A673 (cell line): ENCODE measurements at regions not wholly inside any gene's neighbourhood (a gene's known extent, or its start where the extent isn't known, plus 50 kb on each side); places are given as distances from the start of the nearest gene placed in this dataset.

ENCODE experiments used
- BruUV-seq: library from RNA; stranded (reverse); fragments of 400-500 nt; replicated peaks from 2 replicates; lab custom pipeline; 2021; lab: Mats Ljungman, UMichigan
- CTCF ChIA-PET: fragments of 300-600 bp; sonication (Branson Sonifier 250); formaldehyde crosslinking; loops from one replicate; lab custom pipeline; 2022; ENCODE audit warnings: antibody characterized with exemption; lab: Charles Lee
- POLR2A ChIA-PET: fragments of 300-600 bp; sonication (Branson Sonifier 250); formaldehyde crosslinking; loops from one replicate; lab custom pipeline; 2022; ENCODE audit warnings: antibody characterized with exemption; ENCODE audit not compliant: low non-redundant PET; lab: Charles Lee
- DNase-seq: peaks from one replicate; pipeline ENCODE4 v3.0.0-alpha.2; 2015; ENCODE audit warnings: low spot score
- H3K27ac ChIP-seq: fragments of 200-600 bp; sonication (generic); 2 replicates; pipeline ENCODE4 v1.5.1; 2016; ENCODE audit warnings: mixed run types, low read depth, mild to moderate bottlenecking, mixed read lengths, antibody characterized with exemption, low read length; ENCODE audit not compliant: poor library complexity, severe bottlenecking
- H3K27me3 ChIP-seq: fragments of 200-600 bp; sonication (generic); replicated peaks from 2 replicates; pipeline ENCODE4 v1.6.1; 2017; ENCODE audit warnings: mixed run types, low read depth, mild to moderate bottlenecking, mixed read lengths, antibody characterized with exemption, low read length; ENCODE audit not compliant: insufficient read depth, poor library complexity
- H3K36me3 ChIP-seq: fragments of 200-600 bp; sonication (generic); 2 replicates; pipeline ENCODE4 v1.6.1; 2016; ENCODE audit warnings: mixed run types, mild to moderate bottlenecking, mixed read lengths, antibody characterized with exemption, low read length; ENCODE audit not compliant: insufficient read depth, poor library complexity, severe bottlenecking
- H3K4me1 ChIP-seq: fragments of 200-600 bp; sonication (generic); 2 replicates; pipeline ENCODE4 v1.6.1; 2017; ENCODE audit warnings: mixed run types, mild to moderate bottlenecking, mixed read lengths, antibody characterized with exemption, low read length; ENCODE audit not compliant: insufficient read depth, poor library complexity, severe bottlenecking
- H3K4me3 ChIP-seq: fragments of 200-600 bp; sonication (generic); 2 replicates; pipeline ENCODE4 v1.5.1; 2016; ENCODE audit warnings: low read depth, mixed run types, mild to moderate bottlenecking, mixed read lengths, low read length; ENCODE audit not compliant: poor library complexity, severe bottlenecking
- H3K9me3 ChIP-seq: fragments of 200-600 bp; sonication (generic); 2 replicates; pipeline ENCODE4 v1.6.1; 2016; ENCODE audit warnings: mixed run types, low read depth, mild to moderate bottlenecking, mixed read lengths, antibody characterized with exemption, low read length; ENCODE audit not compliant: poor library complexity, severe bottlenecking
- CTCF ChIP-seq: fragments of 300-800, 200-600 bp; sonication (generic); conservative IDR thresholded peaks from 2 replicates; pipeline ENCODE4 v1.5.1; 2017; ENCODE audit warnings: low read depth, mild to moderate bottlenecking, antibody characterized with exemption, low read length, moderate library complexity, mixed read lengths
- EZH2 ChIP-seq: fragments of 200-600 bp; sonication (generic); IDR thresholded peaks from 2 replicates; pipeline ENCODE4 v1.6.1; 2017; ENCODE audit warnings: borderline replicate concordance, low read depth, mild to moderate bottlenecking, mixed read lengths, antibody characterized with exemption, low read length; ENCODE audit not compliant: poor library complexity, severe bottlenecking
- intact Hi-C: fragments of 100-400 bp; cut with micrococcal nuclease; formaldehyde crosslinking; loops from one replicate; pipeline ENCODE4 v1.10.0; 2022; ENCODE audit not compliant: unreplicated experiment

GRCh38 chr19:31519908-31520307 lies 170.7 kb upstream of the TSHZ3 start:
- intact Hi-C loops: no loop called here
- no peak overlapping the region for H3K27ac ChIP-seq
- no peak for DNase-seq
- H3K4me3 ChIP-seq: no peak overlapping the region
- ChIA-PET CTCF (no interaction called here), POLR2A (interaction anchor here (0.5 kb wide), 1 partner anchor 372 kb away, joined by 3 read pairs; no protein-coding TSS in a partner anchor)
- H3K9me3 ChIP-seq: peaks cover 8% of the 10 kb centered on the region
- H3K36me3 ChIP-seq: no peaks in the 10 kb centered on the region
- TF ChIP-seq CTCF (no peak), EZH2 (no peak)
- no peaks in the 10 kb centered on the region for H3K4me1 ChIP-seq
- no peaks in the 10 kb centered on the region for H3K27me3 ChIP-seq
- BruUV-seq: no TSS peak

GRCh38 chr19:31520633-31521032 lies 171.4 kb upstream of the TSHZ3 start:
- POLR2A ChIA-PET: no interaction called here
- CTCF ChIA-PET: no interaction called here

GRCh38 chr19:31525610-31526147 lies 176.4 kb upstream of the TSHZ3 start:
- no TSS peak for BruUV-seq

More at GRCh38 chr19:31520633-31521032, 171.4 kb upstream of the TSHZ3 start:
- DNase-seq: no peak
- H3K36me3 ChIP-seq: no peaks in the 10 kb centered on the region
- no TSS peak for BruUV-seq
- intact Hi-C loops: no loop called here
- no peak overlapping the region for H3K4me3 ChIP-seq
- H3K27ac ChIP-seq: no peak overlapping the region
- no peak for TF ChIP-seq EZH2
- no peak for TF ChIP-seq CTCF
- no peaks in the 10 kb centered on the region for H3K27me3 ChIP-seq
- no peaks in the 10 kb centered on the region for H3K4me1 ChIP-seq
- H3K9me3 ChIP-seq: peaks cover 13% of the 10 kb centered on the region

More at GRCh38 chr19:31525610-31526147, 176.4 kb upstream of the TSHZ3 start:
- intact Hi-C loops: no loop called here
- Histone ChIP-seq H3K36me3 (no peaks in the 10 kb centered on the region), H3K27me3 (no peaks in the 10 kb centered on the region), H3K9me3 (peaks cover 13% of the 10 kb centered on the region), H3K4me1 (no peaks in the 10 kb centered on the region), H3K4me3 (no peak overlapping the region), H3K27ac (no peak overlapping the region)
- ChIA-PET CTCF (no interaction called here), POLR2A (no interaction called here)
- TF ChIP-seq EZH2 (no peak), CTCF (no peak)
- no peak for DNase-seq
